ENCODE measurements at regions not wholly inside any gene's neighbourhood (a gene's known extent, or its start where the extent isn't known, plus 50 kb on each side); places are given as distances from the start of the nearest gene placed in this dataset.

GRCh38 chr1:189180057-189180456, 1297.6 kb downstream of the BRINP3 start:
- TF ChIP-seq CTCF (conservative IDR thresholded peaks at IDR 0.05; ENCODE audit: low read depth, low read length): no peak
- H3K4me3 ChIP-seq (ENCODE audit: low read depth, low read length): no peak overlapping the region
- peak; percentile 2 for DNase-seq (ENCODE audit: low read depth)

- DNase-seq (ENCODE audit: low read depth): no peak
- no peak overlapping the region for H3K4me3 ChIP-seq (ENCODE audit: low read depth, low read length)
- TF ChIP-seq CTCF (conservative IDR thresholded peaks at IDR 0.05; ENCODE audit: low read depth, low read length): no peak
Observed at GRCh38 chr1:189185097-189185496, 1292.6 kb downstream of the BRINP3 start.

GRCh38 chr1:189192741-189193520, 1284.7 kb downstream of the BRINP3 start:
- DNase-seq (ENCODE audit: low read depth): no peak
- TF ChIP-seq CTCF (conservative IDR thresholded peaks at IDR 0.05; ENCODE audit: low read depth, low read length): no peak
- H3K4me3 ChIP-seq (ENCODE audit: low read depth, low read length): no peak overlapping the region

- no peak for DNase-seq (ENCODE audit: low read depth)
- no peak overlapping the region for H3K4me3 ChIP-seq (ENCODE audit: low read depth, low read length)
- no peak for TF ChIP-seq CTCF (conservative IDR thresholded peaks at IDR 0.05; ENCODE audit: low read depth, low read length)
Observed at GRCh38 chr1:189205863-189206262, 1271.8 kb downstream of the BRINP3 start.

GRCh38 chr1:189206617-189207016, 1271.0 kb downstream of the BRINP3 start:
- no peak for TF ChIP-seq CTCF (conservative IDR thresholded peaks at IDR 0.05; ENCODE audit: low read depth, low read length)
- H3K4me3 ChIP-seq (ENCODE audit: low read depth, low read length): no peak overlapping the region
- no peak for DNase-seq (ENCODE audit: low read depth)

GRCh38 chr1:189211742-189212141, 1265.9 kb downstream of the BRINP3 start:
- no peak for TF ChIP-seq CTCF (conservative IDR thresholded peaks at IDR 0.05; ENCODE audit: low read depth, low read length)
- peak; percentile 13 for DNase-seq (ENCODE audit: low read depth)
- no peak overlapping the region for H3K4me3 ChIP-seq (ENCODE audit: low read depth, low read length)

GRCh38 chr1:189212606-189213005, 1265.1 kb downstream of the BRINP3 start:
- no peak for DNase-seq (ENCODE audit: low read depth)
- TF ChIP-seq CTCF (conservative IDR thresholded peaks at IDR 0.05; ENCODE audit: low read depth, low read length): no peak
- H3K4me3 ChIP-seq (ENCODE audit: low read depth, low read length): no peak overlapping the region

All from choroid plexus epithelial cell (primary cell).